ENCODE measurements at regions not wholly inside any gene's neighbourhood (a gene's known extent, or its start where the extent isn't known, plus 50 kb on each side); places are given as distances from the start of the nearest gene placed in this dataset.

GRCh38 chr4:135744928-135745327, 1543.3 kb upstream of the PABPC4L start:
- no peak for TF ChIP-seq ZFX (IDR thresholded peaks at IDR 0.05; ENCODE audit: borderline replicate concordance)
- no peak for TF ChIP-seq CTCF (IDR thresholded peaks at IDR 0.05)
- H3K27ac ChIP-seq, result no peak overlapping the region

DNA sequence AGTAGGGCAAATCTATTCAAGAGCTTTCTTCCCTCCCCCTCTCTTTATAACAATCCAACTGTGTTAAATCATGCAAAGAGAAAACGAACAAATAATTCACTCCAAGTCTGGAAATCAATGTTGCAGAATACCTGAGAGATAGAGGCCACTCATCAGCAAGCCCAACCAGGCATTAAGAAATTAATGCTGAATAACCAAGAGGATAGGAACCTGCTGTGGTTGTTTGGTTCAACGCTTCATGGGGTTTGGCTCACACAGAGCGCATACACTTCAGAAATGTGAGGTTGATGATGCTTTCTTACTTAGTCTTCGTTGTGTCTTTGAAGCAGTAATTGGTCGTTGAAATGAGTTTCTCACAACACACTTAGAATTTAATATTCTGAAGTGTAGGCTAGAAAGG, 1540.0 kb upstream of the PABPC4L start:
- no peak overlapping the region for H3K27ac ChIP-seq
- TF ChIP-seq ZFX (IDR thresholded peaks at IDR 0.05; ENCODE audit: borderline replicate concordance) (no peak), CTCF (IDR thresholded peaks at IDR 0.05) (no peak)

GRCh38 chr4:135739354-135739753, 1537.8 kb upstream of the PABPC4L start:
- H3K27ac ChIP-seq, result no peak overlapping the region
- TF ChIP-seq ZFX (IDR thresholded peaks at IDR 0.05; ENCODE audit: borderline replicate concordance), result no peak
- TF ChIP-seq CTCF (IDR thresholded peaks at IDR 0.05), result no peak

- no peak for TF ChIP-seq CTCF (IDR thresholded peaks at IDR 0.05)
- H3K27ac ChIP-seq, result no peak overlapping the region
These were observed 1533.9 kb upstream of the PABPC4L start for GRCh38 chr4:135735512-135735911.

- H3K27ac ChIP-seq, result no peak overlapping the region
- TF ChIP-seq ZFX (IDR thresholded peaks at IDR 0.05; ENCODE audit: borderline replicate concordance) (no peak), CTCF (IDR thresholded peaks at IDR 0.05) (no peak)
These were observed 1530.9 kb upstream of the PABPC4L start for GRCh38 chr4:135732448-135732847.

DNA sequence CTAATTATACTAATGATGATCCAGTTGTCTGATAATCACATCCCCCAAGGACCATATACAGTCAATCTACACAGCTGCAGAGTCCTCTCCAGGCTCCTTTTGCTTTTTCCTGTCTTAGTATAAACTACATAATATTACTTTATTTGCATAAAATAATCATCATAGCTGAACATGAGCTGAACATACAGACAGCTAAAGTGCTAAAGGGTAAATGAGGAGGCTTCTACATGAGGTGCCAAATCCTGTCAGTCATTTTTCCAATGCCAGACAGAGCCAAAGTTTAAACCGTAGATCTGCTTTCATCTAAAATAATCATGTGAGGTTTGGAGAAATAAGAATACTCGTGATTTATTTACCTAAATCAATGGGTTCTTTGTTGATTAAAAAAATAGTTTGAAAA, 1530.1 kb upstream of the PABPC4L start:
- no peak overlapping the region for H3K27ac ChIP-seq
- no peak for TF ChIP-seq ZFX (IDR thresholded peaks at IDR 0.05; ENCODE audit: borderline replicate concordance)
- TF ChIP-seq CTCF (IDR thresholded peaks at IDR 0.05), result no peak

GRCh38 chr4:135724421-135724820, 1522.8 kb upstream of the PABPC4L start:
- TF ChIP-seq ZFX (IDR thresholded peaks at IDR 0.05; ENCODE audit: borderline replicate concordance), result no peak
- TF ChIP-seq CTCF (IDR thresholded peaks at IDR 0.05), result no peak
- no peak overlapping the region for H3K27ac ChIP-seq
